ENCODE measurements at regions not wholly inside any gene's neighbourhood (a gene's known extent, or its start where the extent isn't known, plus 50 kb on each side); places are given as distances from the start of the nearest gene placed in this dataset.
A peak's percentile ranks its signal among the peaks of the same experiment; 100 is the strongest.

DNA sequence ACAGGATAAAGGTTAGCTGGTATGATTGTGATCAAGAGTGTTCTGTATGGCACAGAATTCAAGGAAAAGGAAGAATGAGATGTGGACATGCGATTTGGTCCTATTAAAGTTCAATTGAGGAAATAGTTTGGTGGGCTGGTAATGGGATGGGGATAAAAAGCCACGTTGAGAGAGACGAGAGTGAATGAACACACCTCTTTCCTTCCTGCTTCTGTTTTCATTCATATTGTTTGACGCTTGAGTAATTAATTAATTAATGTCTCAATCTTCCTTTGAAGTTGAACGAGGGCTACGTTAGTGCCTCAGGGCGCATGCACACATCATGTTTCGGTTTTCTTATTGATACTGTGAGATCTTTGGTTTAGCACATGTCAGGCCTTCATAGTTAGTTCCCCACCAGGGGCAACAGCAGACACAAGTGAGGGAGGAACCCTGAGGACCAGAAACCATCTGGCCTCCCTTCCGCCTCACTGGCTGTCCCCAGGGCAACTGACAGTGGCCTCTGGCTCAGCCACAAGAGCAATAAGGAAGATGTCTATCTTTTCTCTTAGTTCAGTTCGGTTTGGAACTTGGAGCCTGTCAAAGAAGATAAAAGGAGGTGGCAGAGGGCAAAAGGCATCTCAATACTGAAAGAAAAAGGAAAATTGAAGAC lies 116.0 kb downstream of the LIPG start:
- no peak overlapping the region for H2AFZ ChIP-seq (ENCODE audit: control insufficient read depth, low read depth, low read length)
- CTCF ChIA-PET = interaction anchor here (0.7 kb wide), 1 partner anchor 66 kb away, joined by 7 read pairs; no protein-coding TSS in a partner anchor
- POLR2A ChIA-PET = no interaction called here

More for the DNA sequence above, 116.0 kb downstream of the LIPG start:
- WGBS (ENCODE audit: insufficient coverage, insufficient replicate concordance, low lambda C conversion rate, missing lambda C conversion rate) = 7% methylated on average over 10 of the region's 10 CpGs
- Histone ChIP-seq H3K4me1 (ENCODE audit: control insufficient read depth, insufficient read depth, low read length) (no peaks in the 10 kb centered on the region), H3K79me2 (ENCODE audit: control insufficient read depth, insufficient read depth, low read length) (no peaks in the 10 kb centered on the region), H4K20me1 (ENCODE audit: control insufficient read depth, insufficient read depth) (no peaks in the 10 kb centered on the region), H3K4me2 (ENCODE audit: control insufficient read depth, insufficient read depth) (no peak overlapping the region), H3K36me3 (ENCODE audit: control insufficient read depth in 2 of 2, insufficient read depth in 2 of 2, low read length in 1 of 2) (no peaks in the 10 kb centered on the region), H3K4me3 (no peak overlapping the region), H3K9me3 (replicated peaks; ENCODE audit: control insufficient read depth, insufficient read depth, low read length) (no peaks in the 10 kb centered on the region; the same call in 2 of the 3 replicates), H3K27me3 (replicated peaks in 1 of 2; ENCODE audit: control insufficient read depth in 2 of 2, insufficient read depth in 2 of 2, low read length in 1 of 2) (no peaks in the 10 kb centered on the region; a peak in 1 of 4 replicates), H3K9ac (ENCODE audit: control insufficient read depth, insufficient read depth, low read length) (no peak overlapping the region), H3K27ac (ENCODE audit: control insufficient read depth, insufficient read depth) (no peak overlapping the region)
- ATAC-seq = peak; percentile 97
- peak; percentile 5 for DNase-seq (ENCODE audit: low read depth, low spot score)
- no peak for FAIRE-seq
- TF ChIP-seq YY1 (IDR thresholded peaks at IDR 0.05; ENCODE audit: low read depth, low read length) = no peak
- TF ChIP-seq GABPA (IDR thresholded peaks at IDR 0.05; ENCODE audit: low read depth) = no peak
- peak; percentile 17 for TF ChIP-seq MEF2B (IDR thresholded peaks at IDR 0.05; ENCODE audit: partially characterized antibody, poor library complexity, severe bottlenecking)
- no peak for TF ChIP-seq POLR2AphosphoS2 (IDR thresholded peaks at IDR 0.05; ENCODE audit: low read depth, low read length)
- TF ChIP-seq KLF5 (IDR thresholded peaks at IDR 0.05; ENCODE audit: partially characterized antibody) = no peak
- no peak for TF ChIP-seq TARDBP (IDR thresholded peaks at IDR 0.05; ENCODE audit: borderline replicate concordance)
- no peak for TF ChIP-seq PAX8 (IDR thresholded peaks at IDR 0.05)
- 0 out of 2 replicates have a peak, but pooled peaks have one; percentile 24 for TF ChIP-seq FOXK2 (IDR thresholded peaks at IDR 0.05)
- TF ChIP-seq, protein P1, sequence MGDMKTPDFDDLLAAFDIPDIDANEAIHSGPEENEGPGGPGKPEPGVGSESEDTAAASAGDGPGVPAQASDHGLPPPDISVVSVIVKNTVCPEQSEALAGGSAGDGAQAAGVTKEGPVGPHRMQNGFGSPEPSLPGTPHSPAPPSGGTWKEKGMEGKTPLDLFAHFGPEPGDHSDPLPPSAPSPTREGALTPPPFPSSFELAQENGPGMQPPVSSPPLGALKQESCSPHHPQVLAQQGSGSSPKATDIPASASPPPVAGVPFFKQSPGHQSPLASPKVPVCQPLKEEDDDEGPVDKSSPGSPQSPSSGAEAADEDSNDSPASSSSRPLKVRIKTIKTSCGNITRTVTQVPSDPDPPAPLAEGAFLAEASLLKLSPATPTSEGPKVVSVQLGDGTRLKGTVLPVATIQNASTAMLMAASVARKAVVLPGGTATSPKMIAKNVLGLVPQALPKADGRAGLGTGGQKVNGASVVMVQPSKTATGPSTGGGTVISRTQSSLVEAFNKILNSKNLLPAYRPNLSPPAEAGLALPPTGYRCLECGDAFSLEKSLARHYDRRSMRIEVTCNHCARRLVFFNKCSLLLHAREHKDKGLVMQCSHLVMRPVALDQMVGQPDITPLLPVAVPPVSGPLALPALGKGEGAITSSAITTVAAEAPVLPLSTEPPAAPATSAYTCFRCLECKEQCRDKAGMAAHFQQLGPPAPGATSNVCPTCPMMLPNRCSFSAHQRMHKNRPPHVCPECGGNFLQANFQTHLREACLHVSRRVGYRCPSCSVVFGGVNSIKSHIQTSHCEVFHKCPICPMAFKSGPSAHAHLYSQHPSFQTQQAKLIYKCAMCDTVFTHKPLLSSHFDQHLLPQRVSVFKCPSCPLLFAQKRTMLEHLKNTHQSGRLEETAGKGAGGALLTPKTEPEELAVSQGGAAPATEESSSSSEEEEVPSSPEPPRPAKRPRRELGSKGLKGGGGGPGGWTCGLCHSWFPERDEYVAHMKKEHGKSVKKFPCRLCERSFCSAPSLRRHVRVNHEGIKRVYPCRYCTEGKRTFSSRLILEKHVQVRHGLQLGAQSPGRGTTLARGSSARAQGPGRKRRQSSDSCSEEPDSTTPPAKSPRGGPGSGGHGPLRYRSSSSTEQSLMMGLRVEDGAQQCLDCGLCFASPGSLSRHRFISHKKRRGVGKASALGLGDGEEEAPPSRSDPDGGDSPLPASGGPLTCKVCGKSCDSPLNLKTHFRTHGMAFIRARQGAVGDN (IDR thresholded peaks at IDR 0.05) = peak; percentile 33; the same call in 1 of the 2 replicates
- TF ChIP-seq, protein P2, sequence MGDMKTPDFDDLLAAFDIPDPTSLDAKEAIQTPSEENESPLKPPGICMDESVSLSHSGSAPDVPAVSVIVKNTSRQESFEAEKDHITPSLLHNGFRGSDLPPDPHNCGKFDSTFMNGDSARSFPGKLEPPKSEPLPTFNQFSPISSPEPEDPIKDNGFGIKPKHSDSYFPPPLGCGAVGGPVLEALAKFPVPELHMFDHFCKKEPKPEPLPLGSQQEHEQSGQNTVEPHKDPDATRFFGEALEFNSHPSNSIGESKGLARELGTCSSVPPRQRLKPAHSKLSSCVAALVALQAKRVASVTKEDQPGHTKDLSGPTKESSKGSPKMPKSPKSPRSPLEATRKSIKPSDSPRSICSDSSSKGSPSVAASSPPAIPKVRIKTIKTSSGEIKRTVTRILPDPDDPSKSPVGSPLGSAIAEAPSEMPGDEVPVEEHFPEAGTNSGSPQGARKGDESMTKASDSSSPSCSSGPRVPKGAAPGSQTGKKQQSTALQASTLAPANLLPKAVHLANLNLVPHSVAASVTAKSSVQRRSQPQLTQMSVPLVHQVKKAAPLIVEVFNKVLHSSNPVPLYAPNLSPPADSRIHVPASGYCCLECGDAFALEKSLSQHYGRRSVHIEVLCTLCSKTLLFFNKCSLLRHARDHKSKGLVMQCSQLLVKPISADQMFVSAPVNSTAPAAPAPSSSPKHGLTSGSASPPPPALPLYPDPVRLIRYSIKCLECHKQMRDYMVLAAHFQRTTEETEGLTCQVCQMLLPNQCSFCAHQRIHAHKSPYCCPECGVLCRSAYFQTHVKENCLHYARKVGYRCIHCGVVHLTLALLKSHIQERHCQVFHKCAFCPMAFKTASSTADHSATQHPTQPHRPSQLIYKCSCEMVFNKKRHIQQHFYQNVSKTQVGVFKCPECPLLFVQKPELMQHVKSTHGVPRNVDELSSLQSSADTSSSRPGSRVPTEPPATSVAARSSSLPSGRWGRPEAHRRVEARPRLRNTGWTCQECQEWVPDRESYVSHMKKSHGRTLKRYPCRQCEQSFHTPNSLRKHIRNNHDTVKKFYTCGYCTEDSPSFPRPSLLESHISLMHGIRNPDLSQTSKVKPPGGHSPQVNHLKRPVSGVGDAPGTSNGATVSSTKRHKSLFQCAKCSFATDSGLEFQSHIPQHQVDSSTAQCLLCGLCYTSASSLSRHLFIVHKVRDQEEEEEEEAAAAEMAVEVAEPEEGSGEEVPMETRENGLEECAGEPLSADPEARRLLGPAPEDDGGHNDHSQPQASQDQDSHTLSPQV (IDR thresholded peaks at IDR 0.05) = no peak
- in situ Hi-C loops (cut with MboI) = no loop called here
- ChIA-PET RAD21 (ENCODE audit: unreplicated experiment) (no interaction called here), SMC1A (ENCODE audit: uncharacterized antibody, unreplicated experiment) (no interaction called here)
- BruUV-seq (replicated peaks) = no TSS peak
- intact Hi-C loops (cut with micrococcal nuclease; ENCODE audit: unreplicated experiment) = no loop called here

All from GM12878 (cell line).